ENCODE measurements at regions not wholly inside any gene's neighbourhood (a gene's known extent, or its start where the extent isn't known, plus 50 kb on each side); places are given as distances from the start of the nearest gene placed in this dataset.
"Not testable (repeated sequence)": the region's sequence is repeated elsewhere in the genome, so short reads cannot be mapped to it uniquely, and the experiment has no call there.

GRCh38 chr4:12692815-12693214 is 791.3 kb downstream of the RAB28 start:
- DNase-seq (ENCODE audit: low read depth), result no peak

GRCh38 chr4:12691168-12691567 is 793.0 kb downstream of the RAB28 start:
- no peak for DNase-seq (ENCODE audit: low read depth)

GRCh38 chr4:12689457-12689856 is 794.7 kb downstream of the RAB28 start:
- DNase-seq (ENCODE audit: low read depth), result no peak

GRCh38 chr4:12679217-12679616 is 804.9 kb downstream of the RAB28 start:
- DNase-seq (ENCODE audit: low read depth), result no peak

GRCh38 chr4:12674184-12674583 is 810.0 kb downstream of the RAB28 start:
- no peak for DNase-seq (ENCODE audit: low read depth)

- DNase-seq (ENCODE audit: low read depth), result no peak
Measured at GRCh38 chr4:12672303-12672702, 811.8 kb downstream of the RAB28 start.

- DNase-seq (ENCODE audit: low read depth), result no peak
Measured at GRCh38 chr4:12658146-12658545, 826.0 kb downstream of the RAB28 start.

- DNase-seq (ENCODE audit: low read depth), result no peak
Measured at GRCh38 chr4:12651876-12652275, 832.3 kb downstream of the RAB28 start.

- DNase-seq (ENCODE audit: low read depth), result no peak
Measured at GRCh38 chr4:12645732-12646131, 838.4 kb downstream of the RAB28 start.

- DNase-seq (ENCODE audit: low read depth), result no peak
Measured at GRCh38 chr4:12644261-12644660, 839.9 kb downstream of the RAB28 start.

- no peak for DNase-seq (ENCODE audit: low read depth)
Measured at GRCh38 chr4:12636191-12636590, 847.9 kb downstream of the RAB28 start.

GRCh38 chr4:12635629-12636028 is 848.5 kb downstream of the RAB28 start:
- no peak for DNase-seq (ENCODE audit: low read depth)

GRCh38 chr4:12633053-12633651 is 851.0 kb downstream of the RAB28 start:
- peak; percentile 59 for DNase-seq (ENCODE audit: low read depth)

- no peak for DNase-seq (ENCODE audit: low read depth)
Measured at GRCh38 chr4:12615822-12616221, 868.3 kb downstream of the RAB28 start.

- DNase-seq (ENCODE audit: low read depth), result no peak
Measured at GRCh38 chr4:12612876-12613275, 871.3 kb downstream of the RAB28 start.

GRCh38 chr4:12609212-12609875 is 874.8 kb downstream of the RAB28 start:
- not testable (repeated sequence) for DNase-seq (ENCODE audit: low read depth)

- DNase-seq (ENCODE audit: low read depth), result no peak
Measured at GRCh38 chr4:12595986-12596385, 888.2 kb downstream of the RAB28 start.

GRCh38 chr4:12595489-12595888 is 888.7 kb downstream of the RAB28 start:
- DNase-seq (ENCODE audit: low read depth), result no peak

GRCh38 chr4:12588582-12588981 is 895.6 kb downstream of the RAB28 start:
- no peak for DNase-seq (ENCODE audit: low read depth)

- no peak for DNase-seq (ENCODE audit: low read depth)
Measured at GRCh38 chr4:12586242-12587006, 897.7 kb downstream of the RAB28 start.

- no peak for DNase-seq (ENCODE audit: low read depth)
Measured at GRCh38 chr4:12584116-12584875, 899.8 kb downstream of the RAB28 start.

- no peak for DNase-seq (ENCODE audit: low read depth)
Measured at GRCh38 chr4:12583275-12583674, 900.9 kb downstream of the RAB28 start.

GRCh38 chr4:12580787-12581186 is 903.4 kb downstream of the RAB28 start:
- no peak for DNase-seq (ENCODE audit: low read depth)
